ENCODE measurements at regions not wholly inside any gene's neighbourhood (a gene's known extent, or its start where the extent isn't known, plus 50 kb on each side); places are given as distances from the start of the nearest gene placed in this dataset.
"Not testable (repeated sequence)": the region's sequence is repeated elsewhere in the genome, so short reads cannot be mapped to it uniquely, and the experiment has no call there.

- DNase-seq (ENCODE audit: low spot score), result no peak
These were observed 348.5 kb downstream of the RFC3 start for GRCh38 chr13:34166406-34166805.

GRCh38 chr13:34167347-34167746 is 349.4 kb downstream of the RFC3 start:
- no peak for DNase-seq (ENCODE audit: low spot score)

- DNase-seq (ENCODE audit: low spot score), result no peak
These were observed 354.1 kb downstream of the RFC3 start for GRCh38 chr13:34172048-34172447.

- DNase-seq (ENCODE audit: low spot score), result no peak
These were observed 356.8 kb downstream of the RFC3 start for GRCh38 chr13:34174671-34175145.

- DNase-seq (ENCODE audit: low spot score), result no peak
These were observed 357.6 kb downstream of the RFC3 start for GRCh38 chr13:34175551-34175950.

- DNase-seq (ENCODE audit: low spot score), result no peak
These were observed 358.7 kb downstream of the RFC3 start for GRCh38 chr13:34176633-34177032.

- DNase-seq (ENCODE audit: low spot score), result no peak
These were observed 361.5 kb downstream of the RFC3 start for GRCh38 chr13:34179481-34179880.

GRCh38 chr13:34179927-34180326 is 362.0 kb downstream of the RFC3 start:
- DNase-seq (ENCODE audit: low spot score), result no peak

GRCh38 chr13:34181256-34181655 is 363.3 kb downstream of the RFC3 start:
- not testable (repeated sequence) for DNase-seq (ENCODE audit: low spot score)

- no peak for DNase-seq (ENCODE audit: low spot score)
These were observed 372.0 kb downstream of the RFC3 start for GRCh38 chr13:34189946-34190345.

- no peak for DNase-seq (ENCODE audit: low spot score)
These were observed 383.3 kb downstream of the RFC3 start for GRCh38 chr13:34201050-34201913.

GRCh38 chr13:34207334-34207733 is 389.4 kb downstream of the RFC3 start:
- DNase-seq (ENCODE audit: low spot score), result peak; percentile 3

GRCh38 chr13:34207872-34208271 is 389.9 kb downstream of the RFC3 start:
- no peak for DNase-seq (ENCODE audit: low spot score)

GRCh38 chr13:34208336-34208735 is 390.4 kb downstream of the RFC3 start:
- no peak for DNase-seq (ENCODE audit: low spot score)

- no peak for DNase-seq (ENCODE audit: low spot score)
These were observed 392.4 kb downstream of the RFC3 start for GRCh38 chr13:34210341-34210740.

GRCh38 chr13:34214686-34215085 is 396.7 kb downstream of the RFC3 start:
- DNase-seq (ENCODE audit: low spot score), result no peak

GRCh38 chr13:34216256-34216655 is 398.3 kb downstream of the RFC3 start:
- no peak for DNase-seq (ENCODE audit: low spot score)

GRCh38 chr13:34217343-34218025 is 399.5 kb downstream of the RFC3 start:
- DNase-seq (ENCODE audit: low spot score), result no peak

- DNase-seq (ENCODE audit: low spot score), result no peak
These were observed 406.0 kb downstream of the RFC3 start for GRCh38 chr13:34223984-34224383.

- no peak for DNase-seq (ENCODE audit: low spot score)
These were observed 406.9 kb downstream of the RFC3 start for GRCh38 chr13:34224877-34225276.

GRCh38 chr13:34230271-34230670 is 412.3 kb downstream of the RFC3 start:
- DNase-seq (ENCODE audit: low spot score), result no peak

GRCh38 chr13:34241332-34241731 is 423.4 kb downstream of the RFC3 start:
- DNase-seq (ENCODE audit: low spot score), result no peak

GRCh38 chr13:34243403-34243802 is 425.5 kb downstream of the RFC3 start:
- DNase-seq (ENCODE audit: low spot score), result no peak
